ENCODE measurements at regions not wholly inside any gene's neighbourhood (a gene's known extent, or its start where the extent isn't known, plus 50 kb on each side); places are given as distances from the start of the nearest gene placed in this dataset.
A peak's percentile ranks its signal among the peaks of the same experiment; 100 is the strongest.
"Not testable (repeated sequence)": the region's sequence is repeated elsewhere in the genome, so short reads cannot be mapped to it uniquely, and the experiment has no call there.

DNA sequence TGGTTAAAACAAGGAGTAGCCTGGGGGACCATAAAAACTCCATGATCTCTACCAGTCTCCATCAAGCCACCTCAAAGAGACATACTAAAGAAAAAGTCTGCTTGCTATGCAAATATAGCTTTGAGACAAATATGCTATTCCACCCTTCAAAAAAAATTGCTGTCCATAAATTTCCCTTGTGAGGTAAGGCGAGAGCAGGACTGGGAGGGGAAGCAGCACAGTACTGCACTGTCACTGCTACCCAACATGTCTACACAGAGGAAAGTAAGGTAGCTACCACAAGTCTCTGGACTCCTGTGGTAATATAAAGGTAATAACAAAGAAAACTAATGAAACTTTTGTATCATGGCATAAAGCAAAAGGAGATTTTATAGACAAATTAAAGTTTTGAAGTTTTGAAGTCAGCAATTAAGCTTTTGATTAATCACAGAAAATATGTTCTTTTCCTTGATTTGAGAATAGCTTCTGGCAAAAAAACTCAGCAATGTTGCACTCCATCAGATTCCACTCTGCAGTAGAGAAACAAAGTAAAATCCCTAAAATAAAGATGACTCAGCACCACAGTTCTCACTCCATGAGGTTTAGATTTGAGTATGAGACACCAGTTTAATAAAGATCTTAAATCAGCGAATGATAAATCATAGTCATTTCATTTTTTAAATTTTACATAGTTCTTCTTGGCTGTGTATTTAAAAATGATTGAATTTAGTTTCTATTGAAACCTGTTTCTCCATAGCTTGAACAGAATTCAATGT lies 602.4 kb downstream of the COL12A1 start:
- no peak overlapping the region for H3K27ac ChIP-seq
- DNase-seq (ENCODE audit: low read depth, low spot score): no peak

DNA sequence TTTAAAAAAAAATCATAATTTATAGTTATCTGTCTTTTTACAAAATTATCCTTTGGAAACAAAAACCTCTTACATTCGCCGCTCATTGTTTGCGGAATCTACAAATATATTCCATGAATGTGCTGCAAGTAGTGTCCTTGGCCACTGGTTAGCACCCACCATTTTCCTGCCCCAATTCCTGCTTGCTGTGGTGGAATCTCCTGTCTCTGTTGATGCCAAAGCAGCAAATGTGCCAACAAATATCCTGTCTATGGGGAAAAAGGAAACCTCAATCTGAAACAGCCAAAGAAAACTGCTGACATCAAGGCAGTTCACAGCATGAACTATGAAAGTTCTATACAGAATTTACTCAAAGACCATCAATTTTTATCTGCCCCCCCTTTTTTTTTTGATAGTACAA lies 603.6 kb downstream of the COL12A1 start:
- no peak overlapping the region for H3K27ac ChIP-seq
- DNase-seq (ENCODE audit: low read depth, low spot score): no peak

DNA sequence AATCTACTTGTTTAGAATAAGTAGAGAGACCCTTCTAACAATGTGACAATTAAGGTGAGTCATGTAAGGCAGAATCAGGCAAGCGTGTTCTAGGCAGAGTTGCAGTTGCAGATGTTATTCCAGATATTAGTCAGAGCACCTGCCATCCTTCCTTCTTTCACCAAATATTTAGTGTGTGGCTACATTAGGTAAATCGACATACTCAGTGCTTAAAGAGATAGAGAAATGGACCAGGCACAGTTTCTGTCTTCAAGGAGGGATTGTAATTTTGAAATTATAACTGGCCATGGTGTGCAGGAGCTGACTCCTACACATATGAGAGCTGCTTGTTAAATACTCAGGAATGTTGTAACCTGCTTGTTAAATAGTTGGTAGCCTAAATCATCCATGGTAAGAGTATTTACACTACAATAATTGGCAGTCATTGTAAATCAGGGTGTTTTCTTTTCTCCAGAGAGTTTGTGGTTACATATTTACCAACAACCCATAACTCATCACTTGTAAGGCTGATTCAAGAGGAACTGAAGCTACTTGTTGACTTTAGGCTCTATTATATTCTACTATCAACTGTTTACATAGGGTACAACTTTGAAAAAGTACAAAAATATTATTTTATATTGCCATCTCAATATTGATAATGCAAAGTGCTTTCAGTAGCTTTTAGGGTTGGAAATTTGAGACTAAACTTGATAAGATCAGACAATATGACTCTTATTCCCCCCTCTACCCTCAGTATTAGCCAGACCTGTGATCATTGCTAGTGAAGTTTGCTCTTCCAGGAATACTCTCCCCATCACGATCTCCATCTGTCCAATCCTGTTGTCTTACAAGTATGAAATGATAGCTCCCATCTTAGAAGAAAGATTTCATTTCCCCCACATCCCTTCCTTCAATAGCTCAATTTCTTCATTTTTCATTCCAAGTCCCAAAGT lies 607.1 kb downstream of the COL12A1 start:
- peak; percentile 83 for DNase-seq (ENCODE audit: low read depth, low spot score)
- H3K27ac ChIP-seq: peak overlapping the region; percentile 29

DNA sequence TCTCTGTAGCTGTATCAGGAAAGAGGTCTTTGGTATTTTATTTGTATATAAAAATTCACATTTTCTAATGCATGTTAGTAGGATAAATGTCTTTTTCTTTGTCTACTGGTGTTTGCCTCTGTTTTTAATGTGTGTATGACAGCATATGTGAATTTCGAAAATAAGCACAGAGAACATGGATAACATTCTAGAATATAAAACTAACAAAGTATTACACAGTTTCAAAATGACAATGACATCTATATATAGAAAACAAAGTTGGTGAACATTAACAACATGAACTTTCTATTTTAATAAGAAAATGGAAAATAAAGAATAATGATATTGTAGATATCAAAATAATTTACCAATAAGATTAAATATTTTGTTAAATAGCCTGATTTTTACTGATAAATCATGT lies 608.0 kb downstream of the COL12A1 start:
- peak overlapping the region; percentile 29 for H3K27ac ChIP-seq
- no peak for DNase-seq (ENCODE audit: low read depth, low spot score)

DNA sequence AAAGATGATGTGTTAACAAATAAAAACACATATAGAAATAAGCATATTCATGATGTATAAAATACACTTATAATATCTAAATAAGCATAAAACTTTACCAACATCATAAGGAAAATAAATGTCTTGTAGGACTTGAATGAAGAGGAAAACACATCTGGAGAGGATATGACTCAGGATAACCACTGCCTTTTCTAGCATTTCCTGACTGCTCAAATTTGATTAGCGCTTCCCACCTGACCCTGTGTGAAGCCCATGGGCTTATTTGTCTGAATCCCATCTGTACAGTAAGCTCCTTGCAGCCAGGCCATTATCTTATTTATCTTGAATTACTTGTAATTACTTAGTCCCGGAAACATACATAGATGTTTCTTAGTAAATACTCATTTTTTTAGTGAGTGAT lies 608.6 kb downstream of the COL12A1 start:
- no peak overlapping the region for H3K27ac ChIP-seq
- DNase-seq (ENCODE audit: low read depth, low spot score): no peak

DNA sequence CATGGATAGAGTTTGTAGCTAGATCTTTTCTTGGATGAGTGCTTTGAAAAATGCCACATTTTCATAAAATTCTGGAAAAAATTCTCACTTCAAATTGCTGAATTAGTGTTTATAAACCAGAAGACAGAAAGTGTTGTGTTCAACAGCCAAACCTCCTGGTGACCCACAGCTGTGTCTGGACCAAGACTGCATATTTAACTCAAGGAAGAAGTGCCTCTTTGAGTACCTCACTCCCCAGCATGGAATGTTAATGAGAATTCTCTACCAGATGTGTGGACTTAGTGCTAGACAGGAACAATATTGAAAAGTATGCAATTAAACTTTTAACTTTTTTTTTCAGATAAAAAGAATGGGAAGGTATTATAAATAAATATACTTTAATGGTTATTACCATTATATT lies 609.3 kb downstream of the COL12A1 start:
- DNase-seq (ENCODE audit: low read depth, low spot score): no peak
- no peak overlapping the region for H3K27ac ChIP-seq

DNA sequence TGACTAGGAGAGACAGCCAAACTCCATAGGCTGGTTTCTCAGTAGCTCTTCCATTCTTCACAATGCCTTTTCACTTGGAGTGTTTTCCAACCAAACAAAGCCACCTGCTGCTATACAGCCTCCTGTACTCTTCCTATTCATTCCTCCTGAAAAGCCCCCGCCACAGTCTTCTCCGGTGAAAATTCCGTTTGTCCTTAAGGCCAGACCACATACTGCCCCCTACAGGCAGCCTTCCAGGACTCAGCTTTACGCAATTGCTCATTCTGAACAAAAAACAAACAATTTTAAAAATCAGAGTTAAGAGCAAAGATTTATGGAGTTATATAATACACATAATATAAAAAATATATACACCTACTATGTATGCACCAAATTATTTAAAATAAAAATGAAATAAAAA lies 611.5 kb downstream of the COL12A1 start:
- H3K27ac ChIP-seq; DNase-seq (ENCODE audit: low read depth, low spot score): not testable (repeated sequence)

DNA sequence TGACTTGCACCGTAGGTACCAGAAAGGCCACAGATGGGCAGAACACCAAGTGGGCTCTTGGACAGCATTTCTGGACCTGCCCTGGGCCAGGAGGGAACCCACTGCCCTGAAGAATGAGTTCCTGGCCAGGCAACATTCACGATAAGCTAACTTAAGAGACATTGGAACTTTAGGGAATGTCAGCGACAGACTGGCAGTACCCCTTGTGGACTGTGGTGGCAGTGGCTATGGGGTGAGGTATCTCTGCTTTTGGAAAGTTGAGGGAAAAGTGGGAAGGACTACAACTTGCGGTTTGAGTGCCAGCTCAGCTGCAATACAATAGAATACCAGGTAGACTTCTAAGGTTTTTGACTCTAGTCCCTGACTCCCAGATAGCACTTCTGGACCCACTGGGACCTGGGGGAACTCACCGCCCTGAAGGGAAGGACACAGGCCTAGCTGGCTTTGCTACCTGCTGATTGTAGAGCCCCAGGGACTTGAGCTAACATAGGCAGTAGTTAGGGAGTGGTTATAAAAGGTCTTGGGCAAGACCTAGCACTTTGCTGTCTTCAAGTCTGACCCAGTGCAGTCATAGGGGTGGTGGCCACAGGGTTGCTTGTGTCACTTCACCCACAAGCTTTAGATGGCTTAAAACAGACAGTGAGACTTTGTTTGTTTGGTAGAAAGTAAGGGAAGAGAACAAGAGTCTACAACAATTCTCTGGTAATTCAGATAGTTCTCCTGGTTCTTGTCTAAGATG lies 617.6 kb downstream of the COL12A1 start:
- no peak for DNase-seq (ENCODE audit: low read depth, low spot score)
- H3K27ac ChIP-seq: no peak overlapping the region

DNA sequence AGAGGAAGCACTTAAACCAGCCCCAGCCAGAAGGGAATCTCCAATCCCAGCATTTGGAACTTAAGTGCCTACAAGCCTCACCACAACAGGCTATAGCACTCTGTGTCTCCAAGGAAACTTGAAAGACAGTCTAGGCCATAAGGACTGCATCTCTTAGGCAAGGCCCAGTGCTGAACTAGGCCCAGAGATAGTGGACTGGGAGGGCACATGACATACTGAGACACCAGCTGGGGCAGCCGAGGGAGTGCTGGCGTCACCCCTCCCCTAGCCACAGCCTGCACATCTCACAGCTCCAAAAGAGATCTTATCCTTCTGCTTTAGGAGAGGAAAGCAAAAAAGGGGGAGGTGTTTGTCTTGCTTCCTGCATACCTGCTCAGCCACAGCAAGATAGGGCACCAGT lies 618.5 kb downstream of the COL12A1 start:
- DNase-seq (ENCODE audit: low read depth, low spot score): no peak
- no peak overlapping the region for H3K27ac ChIP-seq

DNA sequence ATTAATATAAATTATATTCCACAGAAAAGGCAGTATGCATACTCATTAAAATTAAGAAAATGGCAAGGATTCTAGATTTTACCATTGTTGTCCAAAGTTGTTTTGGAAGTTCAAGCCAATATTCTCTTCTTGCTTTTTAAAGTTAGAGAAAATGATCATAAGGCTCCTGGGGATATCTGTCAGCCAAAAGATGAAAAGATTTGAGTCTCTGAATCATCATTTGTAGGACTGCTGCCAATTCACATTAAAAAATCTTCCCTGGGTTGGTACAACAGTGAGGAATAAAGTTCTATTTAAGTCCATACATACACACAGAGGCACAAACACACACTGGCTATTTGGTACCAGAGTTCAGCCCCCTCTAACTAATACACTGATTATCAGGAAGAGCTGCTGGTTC lies 620.1 kb downstream of the COL12A1 start:
- no peak overlapping the region for H3K27ac ChIP-seq
- DNase-seq (ENCODE audit: low read depth, low spot score): no peak

DNA sequence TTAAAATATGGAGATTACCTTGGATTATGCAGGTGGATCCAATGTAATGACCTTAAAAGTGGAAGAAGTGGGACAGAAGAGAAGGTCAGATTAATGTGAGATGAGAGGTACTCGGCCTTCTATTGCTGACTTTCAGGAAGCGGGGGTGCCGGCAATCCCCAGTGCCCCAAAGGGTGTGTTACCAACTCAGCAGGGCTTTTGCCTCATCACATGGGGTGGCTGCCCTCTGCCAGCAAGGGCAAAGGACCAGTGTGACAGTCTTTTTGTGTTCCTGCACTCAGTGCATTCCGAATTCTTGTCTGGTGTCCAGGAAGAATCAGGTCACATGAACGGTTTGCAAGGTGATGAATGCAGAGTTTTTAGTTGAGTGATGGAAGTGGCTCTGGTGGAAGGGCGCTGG lies 624.2 kb downstream of the COL12A1 start:
- H3K27ac ChIP-seq: no peak overlapping the region
- no peak for DNase-seq (ENCODE audit: low read depth, low spot score)

DNA sequence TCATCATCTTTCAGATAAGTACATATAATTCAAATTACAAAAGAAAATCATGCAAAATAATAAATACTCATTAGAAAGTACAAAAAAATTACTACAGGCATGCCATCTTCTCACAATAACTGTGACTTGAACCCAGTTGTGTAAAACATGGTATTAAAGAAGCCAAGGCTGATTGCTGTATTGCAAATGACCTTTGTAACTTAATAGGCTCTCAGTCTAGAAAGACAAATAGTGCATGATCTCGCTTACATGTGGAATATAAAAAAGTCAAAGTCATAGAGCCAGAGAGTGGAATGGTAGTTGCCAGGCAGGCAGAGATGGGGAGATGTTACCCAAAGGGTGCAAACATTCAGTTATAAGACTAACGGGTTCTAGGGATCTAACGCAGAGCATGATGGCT lies 626.1 kb downstream of the COL12A1 start:
- H3K27ac ChIP-seq: no peak overlapping the region
- no peak for DNase-seq (ENCODE audit: low read depth, low spot score)

DNA sequence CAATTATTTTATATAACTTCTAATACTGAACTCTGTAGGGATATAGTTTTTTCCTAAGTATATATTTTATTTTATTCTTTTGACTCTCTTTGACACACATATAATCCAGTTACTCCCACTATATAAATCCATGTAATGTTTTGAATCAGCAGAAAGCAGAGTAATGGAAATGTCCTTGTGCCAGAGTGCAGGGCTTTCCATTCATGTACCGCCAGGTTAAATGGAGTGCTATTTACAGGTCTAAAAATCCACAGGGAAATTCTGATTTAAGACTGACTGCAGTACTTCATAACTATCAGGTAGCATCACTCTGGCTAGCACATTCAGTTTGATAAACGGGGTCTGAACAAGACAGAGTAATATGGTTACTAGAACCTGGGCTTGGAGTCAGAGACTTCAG lies 626.8 kb downstream of the COL12A1 start:
- H3K27ac ChIP-seq: no peak overlapping the region
- no peak for DNase-seq (ENCODE audit: low read depth, low spot score)

DNA sequence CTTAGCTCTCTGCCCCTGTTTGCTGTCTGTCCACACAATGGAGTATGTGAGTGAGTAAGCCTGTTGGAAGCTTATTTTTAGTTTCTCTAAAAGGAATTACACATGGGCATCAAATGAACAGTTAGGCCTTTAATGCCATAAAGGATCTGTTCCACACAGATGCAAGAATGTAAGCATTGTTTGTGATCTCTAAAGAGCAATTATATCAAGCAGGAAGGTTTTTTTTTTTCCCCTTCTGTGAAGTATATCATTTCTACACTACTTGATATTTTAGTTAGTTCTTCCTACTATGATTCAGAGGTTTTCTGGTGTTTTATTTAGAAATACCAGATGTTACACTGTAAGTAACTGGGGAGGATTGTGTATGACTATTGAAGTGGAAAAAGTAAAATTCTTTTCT lies 627.5 kb downstream of the COL12A1 start:
- H3K27ac ChIP-seq: no peak overlapping the region
- no peak for DNase-seq (ENCODE audit: low read depth, low spot score)

DNA sequence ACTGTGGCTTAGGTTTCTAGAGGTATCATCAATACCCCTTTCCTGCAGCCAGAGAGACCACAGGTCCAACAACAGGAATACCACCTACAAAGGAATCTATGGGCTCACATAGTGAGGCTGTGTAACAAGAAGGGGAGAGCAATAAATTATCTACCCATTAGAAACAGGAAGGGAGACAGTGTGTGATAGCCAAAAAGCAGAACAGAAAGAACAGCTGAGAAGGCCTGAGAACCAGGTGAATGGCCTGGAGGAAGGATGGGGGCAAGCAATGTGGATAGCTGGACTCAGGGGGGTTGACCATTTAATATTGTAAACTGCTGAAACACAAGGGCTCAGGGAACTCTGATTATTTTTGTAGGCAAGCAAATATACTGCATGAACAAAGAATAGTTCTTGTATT lies 628.2 kb downstream of the COL12A1 start:
- no peak for DNase-seq (ENCODE audit: low read depth, low spot score)
- H3K27ac ChIP-seq: no peak overlapping the region

DNA sequence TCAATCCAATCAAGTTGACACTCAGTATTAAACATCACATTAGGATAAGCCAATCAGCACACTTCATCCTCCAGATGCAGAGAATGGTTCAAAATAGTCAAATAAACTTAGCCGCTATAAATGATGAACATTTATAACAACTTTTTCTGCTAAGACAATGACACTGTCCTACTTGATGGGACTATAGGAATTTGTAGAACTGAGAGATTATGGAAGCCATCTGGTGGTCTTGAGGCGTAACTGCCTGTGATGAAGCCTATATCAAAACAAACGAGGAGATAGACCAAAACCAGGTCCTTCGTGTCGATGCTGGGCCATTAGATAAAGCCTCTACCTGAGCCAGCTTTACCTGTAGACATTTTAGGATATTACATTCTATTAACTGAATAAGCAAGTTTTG lies 631.1 kb downstream of the COL12A1 start:
- no peak overlapping the region for H3K27ac ChIP-seq
- no peak for DNase-seq (ENCODE audit: low read depth, low spot score)

DNA sequence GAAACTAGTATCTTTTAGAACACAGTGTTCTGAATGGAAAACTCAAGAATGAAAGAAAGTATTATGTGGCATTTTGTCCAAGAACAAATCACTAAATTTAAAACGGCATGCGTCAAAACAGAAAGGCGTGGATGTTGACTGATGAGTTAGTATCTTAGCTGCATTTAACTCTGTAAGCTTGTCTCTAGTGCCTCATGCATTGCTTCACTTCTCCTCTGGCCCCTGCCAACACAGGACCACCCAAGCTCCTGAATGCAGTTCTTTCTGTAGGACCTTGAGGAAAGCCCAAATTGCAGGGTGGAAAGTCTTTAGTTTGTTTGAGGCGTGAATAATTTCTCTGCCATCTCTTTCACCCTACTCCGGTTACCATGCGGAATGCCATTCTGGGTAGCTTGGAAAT lies 632.2 kb downstream of the COL12A1 start:
- no peak overlapping the region for H3K27ac ChIP-seq
- DNase-seq (ENCODE audit: low read depth, low spot score): no peak

DNA sequence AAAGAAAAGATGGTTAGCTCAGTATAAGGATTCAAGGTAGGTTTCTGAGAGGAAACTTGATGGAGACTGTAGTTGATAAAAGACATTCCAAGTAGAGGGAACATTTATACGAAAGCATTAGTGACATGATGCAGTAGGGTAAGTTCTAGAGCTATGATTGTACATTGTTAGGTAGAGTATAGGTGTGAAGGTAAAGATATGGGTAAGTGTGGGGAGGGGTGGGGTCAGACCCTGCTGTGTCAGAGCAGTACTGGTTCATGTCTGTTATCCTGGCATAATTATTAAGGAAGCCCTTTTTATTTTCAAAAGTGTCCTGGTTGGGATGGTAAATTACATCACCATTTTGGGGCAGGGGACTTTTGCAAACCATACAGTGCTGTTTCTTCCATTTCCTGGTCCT lies 635.8 kb downstream of the COL12A1 start:
- H3K27ac ChIP-seq: no peak overlapping the region
- DNase-seq (ENCODE audit: low read depth, low spot score): no peak

DNA sequence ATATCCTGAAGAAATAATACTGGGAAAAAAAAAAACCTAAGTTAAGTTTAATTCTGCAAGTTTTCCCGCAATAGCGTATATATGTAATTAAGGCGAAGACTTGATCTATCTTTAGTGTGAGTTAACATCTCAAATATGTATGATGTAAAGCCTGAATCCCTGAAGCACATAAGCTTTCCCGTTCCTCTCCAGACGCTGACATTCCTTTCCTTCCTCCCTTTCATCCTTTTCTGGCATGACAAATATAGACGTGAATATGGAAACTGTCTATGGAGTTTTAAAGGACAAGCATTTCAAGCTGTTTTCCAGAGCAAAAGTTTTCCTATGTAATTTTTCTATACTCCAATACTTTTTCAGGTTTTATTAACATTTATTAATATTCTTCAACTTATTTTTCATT lies 637.0 kb downstream of the COL12A1 start:
- no peak for DNase-seq (ENCODE audit: low read depth, low spot score)
- no peak overlapping the region for H3K27ac ChIP-seq

DNA sequence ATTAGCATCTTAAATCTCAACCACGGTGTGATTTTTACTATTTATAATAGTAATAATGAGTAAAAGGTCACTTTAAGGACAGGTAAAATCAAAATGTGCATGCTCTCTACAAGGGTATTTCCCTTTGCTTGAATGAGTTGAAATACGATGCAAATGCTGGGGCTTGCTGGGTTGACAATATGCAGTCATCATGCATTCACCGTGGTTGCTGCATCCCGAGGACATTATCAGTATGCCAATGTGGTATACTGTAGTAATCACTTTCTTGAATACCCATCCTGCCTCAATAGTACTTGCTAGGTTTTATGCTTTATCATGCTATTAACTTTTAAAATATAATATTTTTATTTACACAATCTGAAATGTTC lies 637.9 kb downstream of the COL12A1 start:
- DNase-seq (ENCODE audit: low read depth, low spot score); H3K27ac ChIP-seq: not testable (repeated sequence)

All from epithelial cell of prostate (primary cell).